HG02678 (cell line): ENCODE measurements at regions not wholly inside any gene's neighbourhood (a gene's known extent, or its start where the extent isn't known, plus 50 kb on each side); places are given as distances from the start of the nearest gene placed in this dataset.
"Not testable (repeated sequence)": the region's sequence is repeated elsewhere in the genome, so short reads cannot be mapped to it uniquely, and the experiment has no call there.

Experiments
- ATAC-seq: cut with Tn5 transposase; IDR thresholded peaks from one replicate; pipeline ENCODE4 v1.9.1; 2021; ENCODE audit warnings: mild to moderate bottlenecking, moderate library complexity; ENCODE audit not compliant: unreplicated experiment

- peak; percentile 79 for ATAC-seq
Observed at GRCh38 chr14:95597784-95598211, 62.9 kb downstream of the GLRX5 start.

GRCh38 chr14:95601650-95602049, 66.8 kb downstream of the GLRX5 start:
- no peak for ATAC-seq

- no peak for ATAC-seq
Observed at GRCh38 chr14:95603415-95603814, 68.6 kb downstream of the GLRX5 start.

- no peak for ATAC-seq
Observed at GRCh38 chr14:95606266-95606665, 71.4 kb downstream of the GLRX5 start.

GRCh38 chr14:95608637-95609235, 73.9 kb downstream of the GLRX5 start:
- ATAC-seq: no peak

GRCh38 chr14:95609398-95609990, 74.6 kb downstream of the GLRX5 start:
- no peak for ATAC-seq

- no peak for ATAC-seq
Observed at GRCh38 chr14:95611293-95611880, 74.8 kb upstream of the TCL1B start.

GRCh38 chr14:95614349-95614748, 71.9 kb upstream of the TCL1B start:
- ATAC-seq: peak; percentile 66

- no peak for ATAC-seq
Observed at GRCh38 chr14:95616745-95617144, 69.5 kb upstream of the TCL1B start.

- no peak for ATAC-seq
Observed at GRCh38 chr14:95619785-95620417, 66.3 kb upstream of the TCL1B start.

GRCh38 chr14:95620659-95621059, 65.6 kb upstream of the TCL1B start:
- ATAC-seq: no peak

- no peak for ATAC-seq
Observed at GRCh38 chr14:95623195-95623594, 63.0 kb upstream of the TCL1B start.

GRCh38 chr14:95625710-95626109, 60.5 kb upstream of the TCL1B start:
- not testable (repeated sequence) for ATAC-seq

GRCh38 chr14:95635051-95635450, 51.2 kb upstream of the TCL1B start:
- ATAC-seq: no peak
